Natural killer cell (primary cell): ENCODE measurements at regions not wholly inside any gene's neighbourhood (a gene's known extent, or its start where the extent isn't known, plus 50 kb on each side); places are given as distances from the start of the nearest gene placed in this dataset.

ENCODE experiments used
- ATAC-seq, 3 donors: fragments of 150-1000 bp in 2 of 3; fragments of 200-7000 bp in 1 of 3; cut with Tn5 transposase; 1 replicate in 1 of 3; 2 replicates in 2 of 3; pipeline ENCODE4 v1.10.0; 2021; ENCODE audit warnings: mild to moderate bottlenecking in 2 of 3, moderate library complexity in 2 of 3
- DNase-seq, 2 donors: peaks; one replicate each; pipeline versions ENCODE4 v3.0.0 to v3.0.0-alpha.2; 2013 to 2021; ENCODE audit warnings: mixed read lengths in 1 of 2
- H3K27ac ChIP-seq: one replicate; pipeline ENCODE4 v1.5.1; 2013; ENCODE audit warnings: mild to moderate bottlenecking, low read length
- H3K27me3 ChIP-seq: one replicate; pipeline ENCODE4 v1.6.1; 2013; ENCODE audit warnings: low read length; ENCODE audit not compliant: control insufficient read depth, insufficient read depth
- H3K36me3 ChIP-seq: one replicate; pipeline ENCODE4 v1.6.1; 2013; ENCODE audit warnings: low read length; ENCODE audit not compliant: control insufficient read depth, insufficient read depth
- H3K4me1 ChIP-seq: one replicate; pipeline ENCODE4 v1.6.1; 2013; ENCODE audit warnings: low read length; ENCODE audit not compliant: control insufficient read depth, insufficient read depth
- H3K4me3 ChIP-seq: one replicate; pipeline ENCODE4 v1.5.1; 2013; ENCODE audit warnings: low read length
- H3K9me3 ChIP-seq: one replicate; pipeline ENCODE4 v1.6.1; 2013; ENCODE audit warnings: low read length; ENCODE audit not compliant: control insufficient read depth, insufficient read depth
- H3K27ac Mint-ChIP-seq, 2 donors: one replicate each; pipeline ENCODE4 v1.8.0; 2022; ENCODE audit warnings: mild to moderate bottlenecking in 2 of 2, mixed read lengths in 2 of 2, moderate library complexity in 1 of 2
- H3K27me3 Mint-ChIP-seq, 2 donors: one replicate each; pipeline ENCODE4 v1.8.0; 2022; ENCODE audit warnings: low read depth in 2 of 2, mixed read lengths in 2 of 2
- H3K36me3 Mint-ChIP-seq: one replicate; pipeline ENCODE4 v1.8.0; 2022; ENCODE audit warnings: mixed read lengths
- H3K4me1 Mint-ChIP-seq, 2 donors: one replicate each; pipeline ENCODE4 v1.8.0; 2022; ENCODE audit warnings: mixed read lengths in 2 of 2
- H3K4me3 Mint-ChIP-seq: one replicate; pipeline ENCODE4 v1.8.0; 2022; ENCODE audit warnings: mild to moderate bottlenecking, moderate library complexity, mixed read lengths
- H3K9me3 Mint-ChIP-seq, 2 donors: one replicate each; pipeline ENCODE4 v1.8.0; 2022; ENCODE audit warnings: mixed read lengths in 2 of 2
- WGBS: methylation state at CpG from one replicate; pipeline ENCODE4 v1.1.7; 2013; ENCODE audit warnings: missing lambda C conversion rate; ENCODE audit not compliant: insufficient coverage; 5-methylcytosine and 5-hydroxymethylcytosine counted together
- intact Hi-C: fragments of 100-400 bp; cut with micrococcal nuclease; formaldehyde crosslinking; loops from one replicate; pipeline ENCODE4 v1.14.2; 2022
- TF ChIP-seq, protein P1 (sequence below): fragments of 200-600 bp; IDR thresholded peaks from one replicate; pipeline ENCODE4 v1.8.0; 2022; ENCODE audit warnings: antibody characterized with exemption

DNA sequence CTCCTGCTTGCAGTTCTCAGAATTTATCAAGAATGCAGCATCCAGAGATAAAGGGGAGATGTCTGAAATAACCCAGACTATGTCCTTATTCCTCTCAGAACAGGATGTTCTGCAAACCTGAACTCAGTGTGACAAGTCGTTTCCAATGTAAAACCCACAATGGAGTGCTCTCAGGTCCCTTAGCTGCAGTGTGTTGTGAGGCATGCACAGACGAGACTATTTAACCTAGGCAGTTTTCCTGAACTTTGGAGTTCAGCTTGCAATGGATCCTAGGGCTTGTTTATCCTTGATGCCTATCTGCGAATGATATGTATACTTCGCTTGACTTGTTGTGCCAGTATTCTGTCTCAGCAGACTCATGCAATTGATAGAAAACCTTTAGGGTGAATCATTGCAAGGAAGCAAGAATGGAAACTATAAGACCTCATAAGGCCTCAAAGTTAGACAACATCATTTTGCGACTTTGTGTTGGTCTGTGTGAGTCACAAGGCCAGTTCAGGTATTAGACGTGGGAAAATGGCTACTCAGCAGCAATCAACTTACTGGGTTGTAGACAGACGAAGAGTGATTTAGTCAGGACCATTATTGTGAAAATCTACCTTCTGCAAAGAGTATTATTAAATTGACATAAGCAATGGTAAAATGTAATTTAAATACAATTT, 2439.9 kb upstream of the PCDH20 start:
- Mint-ChIP-seq H3K9me3 (peaks cover 5% of the 10 kb centered on the region in 2 donors), H3K4me3 (no peak overlapping the region), H3K27ac (no peak overlapping the region), H3K27me3 (no peaks in the 10 kb centered on the region), H3K36me3 (no peaks in the 10 kb centered on the region), H3K4me1 (no peaks in the 10 kb centered on the region)
- Histone ChIP-seq H3K36me3 (no peaks in the 10 kb centered on the region), H3K27ac (no peak overlapping the region), H3K4me1 (no peaks in the 10 kb centered on the region), H3K4me3 (no peak overlapping the region), H3K9me3 (peaks cover 9% of the 10 kb centered on the region), H3K27me3 (no peaks in the 10 kb centered on the region)
- intact Hi-C loops, result no loop called here
- no peak for DNase-seq
- WGBS, result 82% methylated on average over 7 of the region's 7 CpGs
- TF ChIP-seq, protein P1, sequence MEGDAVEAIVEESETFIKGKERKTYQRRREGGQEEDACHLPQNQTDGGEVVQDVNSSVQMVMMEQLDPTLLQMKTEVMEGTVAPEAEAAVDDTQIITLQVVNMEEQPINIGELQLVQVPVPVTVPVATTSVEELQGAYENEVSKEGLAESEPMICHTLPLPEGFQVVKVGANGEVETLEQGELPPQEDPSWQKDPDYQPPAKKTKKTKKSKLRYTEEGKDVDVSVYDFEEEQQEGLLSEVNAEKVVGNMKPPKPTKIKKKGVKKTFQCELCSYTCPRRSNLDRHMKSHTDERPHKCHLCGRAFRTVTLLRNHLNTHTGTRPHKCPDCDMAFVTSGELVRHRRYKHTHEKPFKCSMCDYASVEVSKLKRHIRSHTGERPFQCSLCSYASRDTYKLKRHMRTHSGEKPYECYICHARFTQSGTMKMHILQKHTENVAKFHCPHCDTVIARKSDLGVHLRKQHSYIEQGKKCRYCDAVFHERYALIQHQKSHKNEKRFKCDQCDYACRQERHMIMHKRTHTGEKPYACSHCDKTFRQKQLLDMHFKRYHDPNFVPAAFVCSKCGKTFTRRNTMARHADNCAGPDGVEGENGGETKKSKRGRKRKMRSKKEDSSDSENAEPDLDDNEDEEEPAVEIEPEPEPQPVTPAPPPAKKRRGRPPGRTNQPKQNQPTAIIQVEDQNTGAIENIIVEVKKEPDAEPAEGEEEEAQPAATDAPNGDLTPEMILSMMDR, result no peak
- no peak for ATAC-seq

DNA sequence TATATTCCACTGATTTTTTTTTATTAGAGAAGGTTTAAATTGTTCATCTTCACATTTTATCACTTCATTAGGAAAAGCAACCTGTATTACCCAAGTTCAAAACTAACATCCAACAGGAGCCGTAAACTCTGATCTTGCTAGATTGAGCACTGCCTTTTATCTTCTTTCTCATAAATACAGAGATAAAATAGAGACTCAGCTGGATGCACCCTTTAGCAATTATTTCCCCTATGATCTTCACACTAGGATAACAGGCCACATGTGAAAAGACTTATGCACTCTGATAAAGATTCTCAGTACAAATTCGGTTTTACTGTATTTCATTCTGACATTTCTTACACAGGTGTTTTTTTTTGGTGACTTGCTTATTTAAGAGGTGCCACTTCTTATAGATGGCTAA, 2438.2 kb upstream of the PCDH20 start:
- 96% methylated on average over 1 of the region's 2 CpGs for WGBS
- Histone ChIP-seq H3K27ac (no peak overlapping the region), H3K36me3 (no peaks in the 10 kb centered on the region), H3K9me3 (no peaks in the 10 kb centered on the region), H3K4me1 (no peaks in the 10 kb centered on the region), H3K4me3 (no peak overlapping the region), H3K27me3 (no peaks in the 10 kb centered on the region)
- no peak for DNase-seq
- no peak overlapping the region for H3K4me3 Mint-ChIP-seq
- intact Hi-C loops, result no loop called here
- ATAC-seq, result no peak
- H3K36me3 Mint-ChIP-seq, result no peaks in the 10 kb centered on the region
- H3K27me3 Mint-ChIP-seq, result no peaks in the 10 kb centered on the region
- peaks cover 5% of the 10 kb centered on the region in 2 donors for H3K9me3 Mint-ChIP-seq
- no peaks in the 10 kb centered on the region for H3K4me1 Mint-ChIP-seq
- H3K27ac Mint-ChIP-seq, result no peak overlapping the region
- TF ChIP-seq, protein P1, result no peak

DNA sequence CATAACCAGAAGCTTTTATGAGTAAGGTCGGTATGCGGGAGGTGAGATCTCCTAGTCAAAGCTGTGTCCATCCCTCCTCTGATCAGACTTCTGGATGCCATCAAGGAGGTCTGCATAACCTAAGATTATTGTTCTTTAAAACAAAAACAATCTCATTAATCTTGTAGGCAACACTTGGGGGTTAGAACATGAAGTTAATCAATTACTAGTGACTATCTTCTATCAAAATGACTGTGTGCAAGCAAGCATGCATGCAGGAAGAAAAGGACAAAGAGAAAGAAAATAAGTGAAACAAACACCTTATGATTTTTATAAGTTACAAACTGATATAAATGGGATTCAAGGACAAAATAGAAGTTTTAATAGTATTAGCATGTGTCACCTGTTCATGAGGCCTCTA, 2435.9 kb upstream of the PCDH20 start:
- no peaks in the 10 kb centered on the region for H3K4me1 ChIP-seq
- H3K27me3 ChIP-seq, result no peaks in the 10 kb centered on the region
- no peaks in the 10 kb centered on the region for H3K27me3 Mint-ChIP-seq
- H3K36me3 Mint-ChIP-seq, result peaks cover 4% of the 10 kb centered on the region
- peaks cover 6% of the 10 kb centered on the region for H3K9me3 ChIP-seq
- 100% methylated on average over 2 of the region's 2 CpGs for WGBS
- H3K27ac Mint-ChIP-seq, result no peak overlapping the region
- no peak for DNase-seq
- no peaks in the 10 kb centered on the region for H3K4me1 Mint-ChIP-seq
- H3K36me3 ChIP-seq, result no peaks in the 10 kb centered on the region
- no peak overlapping the region for H3K4me3 ChIP-seq
- TF ChIP-seq, protein P1, result no peak
- H3K27ac ChIP-seq, result no peak overlapping the region
- intact Hi-C loops, result no loop called here
- H3K4me3 Mint-ChIP-seq, result no peak overlapping the region
- peaks cover 7 to 9% of the 10 kb centered on the region in 2 donors for H3K9me3 Mint-ChIP-seq
- ATAC-seq, result no peak
